GM19324 (cell line): ENCODE measurements at regions not wholly inside any gene's neighbourhood (a gene's known extent, or its start where the extent isn't known, plus 50 kb on each side); places are given as distances from the start of the nearest gene placed in this dataset.
"Not testable (repeated sequence)": the region's sequence is repeated elsewhere in the genome, so short reads cannot be mapped to it uniquely, and the experiment has no call there.

ENCODE experiments used
- ATAC-seq: cut with Tn5 transposase; IDR thresholded peaks from one replicate; pipeline ENCODE4 v1.9.1; 2021; ENCODE audit warnings: mild to moderate bottlenecking, moderate library complexity; ENCODE audit not compliant: unreplicated experiment, low FRiP score

GRCh38 chr5:90084342-90084741, 325.2 kb downstream of the CETN3 start:
- ATAC-seq: no peak

GRCh38 chr5:90073026-90073570, 336.5 kb downstream of the CETN3 start:
- ATAC-seq: not testable (repeated sequence)

GRCh38 chr5:90071656-90072055, 337.9 kb downstream of the CETN3 start:
- ATAC-seq: no peak

- no peak for ATAC-seq
These were observed 338.5 kb downstream of the CETN3 start for GRCh38 chr5:90071066-90071465.

GRCh38 chr5:90066920-90067319, 342.6 kb downstream of the CETN3 start:
- ATAC-seq: no peak

- ATAC-seq: no peak
These were observed 352.4 kb downstream of the CETN3 start for GRCh38 chr5:90056911-90057705.

- no peak for ATAC-seq
These were observed 353.7 kb downstream of the CETN3 start for GRCh38 chr5:90055831-90056328.

GRCh38 chr5:90054612-90055011, 354.9 kb downstream of the CETN3 start:
- no peak for ATAC-seq

GRCh38 chr5:90051756-90052155, 357.8 kb downstream of the CETN3 start:
- ATAC-seq: no peak

- ATAC-seq: no peak
These were observed 359.5 kb downstream of the CETN3 start for GRCh38 chr5:90050103-90050502.

GRCh38 chr5:90047113-90047512, 362.4 kb downstream of the CETN3 start:
- ATAC-seq: no peak

GRCh38 chr5:90040082-90040481, 369.5 kb downstream of the CETN3 start:
- not testable (repeated sequence) for ATAC-seq

- ATAC-seq: no peak
These were observed 371.9 kb downstream of the CETN3 start for GRCh38 chr5:90037646-90038045.

GRCh38 chr5:90022711-90023053, 386.9 kb downstream of the CETN3 start:
- no peak for ATAC-seq

- ATAC-seq: no peak
These were observed 387.4 kb downstream of the CETN3 start for GRCh38 chr5:90022002-90022710.

GRCh38 chr5:90020575-90021538, 388.7 kb downstream of the CETN3 start:
- ATAC-seq: peak; percentile 77

- no peak for ATAC-seq
These were observed 392.3 kb downstream of the CETN3 start for GRCh38 chr5:90017239-90017638.

- ATAC-seq: peak; percentile 75
These were observed 394.0 kb downstream of the CETN3 start for GRCh38 chr5:90015584-90016018.

- peak; percentile 89 for ATAC-seq
These were observed 395.1 kb downstream of the CETN3 start for GRCh38 chr5:90014420-90014819.

GRCh38 chr5:90000351-90000750, 409.2 kb downstream of the CETN3 start:
- ATAC-seq: no peak
